GM21825 (cell line): ENCODE measurements at regions not wholly inside any gene's neighbourhood (a gene's known extent, or its start where the extent isn't known, plus 50 kb on each side); places are given as distances from the start of the nearest gene placed in this dataset.

Experiments used
- ATAC-seq: cut with Tn5 transposase; IDR thresholded peaks from one replicate; pipeline ENCODE4 v1.9.1; 2021; ENCODE audit warnings: mild to moderate bottlenecking, moderate library complexity; ENCODE audit not compliant: unreplicated experiment

GRCh38 chr1:57475366-57475765, 51.5 kb upstream of the DAB1 start:
- ATAC-seq, result no peak

- ATAC-seq, result no peak
Observed at GRCh38 chr1:57474137-57474750, 50.4 kb upstream of the DAB1 start.
